GM12872 (cell line): ENCODE measurements at regions not wholly inside any gene's neighbourhood (a gene's known extent, or its start where the extent isn't known, plus 50 kb on each side); places are given as distances from the start of the nearest gene placed in this dataset.

Experiments used
- TF ChIP-seq, protein P1 (sequence below): IDR thresholded peaks from 3 replicates; pipeline ENCODE4 v1.5.1; 2011; ENCODE audit warnings: low read depth, mild to moderate bottlenecking, low read length, moderate library complexity; ENCODE audit not compliant: insufficient read depth

DNA sequence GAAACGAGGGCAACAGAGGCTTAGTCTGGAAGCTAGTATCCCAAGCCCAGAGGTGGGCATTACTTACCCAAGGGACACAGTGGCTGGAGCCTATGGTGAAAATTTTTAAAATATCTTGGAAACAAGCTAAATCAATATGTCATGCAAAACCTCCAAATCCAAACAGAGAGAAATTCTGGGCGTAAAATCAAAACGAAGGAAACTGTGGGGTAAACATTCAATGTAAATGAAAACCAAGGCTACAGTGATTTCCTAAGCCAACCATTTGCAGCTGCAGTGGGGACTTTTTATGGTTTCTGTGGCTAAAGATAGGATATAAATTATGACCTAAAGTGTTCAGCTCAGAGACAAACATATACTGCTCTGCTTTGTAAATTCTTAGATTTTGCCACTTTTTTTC, 507.7 kb upstream of the DIAPH2 start:
- TF ChIP-seq, protein P1, sequence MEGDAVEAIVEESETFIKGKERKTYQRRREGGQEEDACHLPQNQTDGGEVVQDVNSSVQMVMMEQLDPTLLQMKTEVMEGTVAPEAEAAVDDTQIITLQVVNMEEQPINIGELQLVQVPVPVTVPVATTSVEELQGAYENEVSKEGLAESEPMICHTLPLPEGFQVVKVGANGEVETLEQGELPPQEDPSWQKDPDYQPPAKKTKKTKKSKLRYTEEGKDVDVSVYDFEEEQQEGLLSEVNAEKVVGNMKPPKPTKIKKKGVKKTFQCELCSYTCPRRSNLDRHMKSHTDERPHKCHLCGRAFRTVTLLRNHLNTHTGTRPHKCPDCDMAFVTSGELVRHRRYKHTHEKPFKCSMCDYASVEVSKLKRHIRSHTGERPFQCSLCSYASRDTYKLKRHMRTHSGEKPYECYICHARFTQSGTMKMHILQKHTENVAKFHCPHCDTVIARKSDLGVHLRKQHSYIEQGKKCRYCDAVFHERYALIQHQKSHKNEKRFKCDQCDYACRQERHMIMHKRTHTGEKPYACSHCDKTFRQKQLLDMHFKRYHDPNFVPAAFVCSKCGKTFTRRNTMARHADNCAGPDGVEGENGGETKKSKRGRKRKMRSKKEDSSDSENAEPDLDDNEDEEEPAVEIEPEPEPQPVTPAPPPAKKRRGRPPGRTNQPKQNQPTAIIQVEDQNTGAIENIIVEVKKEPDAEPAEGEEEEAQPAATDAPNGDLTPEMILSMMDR = no peak

- TF ChIP-seq, protein P1 = no peak
Observed at GRCh38 chrX:96181605-96182004, 503.0 kb upstream of the DIAPH2 start.

GRCh38 chrX:96182366-96182765, 502.3 kb upstream of the DIAPH2 start:
- TF ChIP-seq, protein P1 = peak; percentile 45; the same call in 2 of the 3 replicates

- TF ChIP-seq, protein P1 = no peak
Observed at GRCh38 chrX:96183391-96183790, 501.3 kb upstream of the DIAPH2 start.

GRCh38 chrX:96183843-96184242, 500.8 kb upstream of the DIAPH2 start:
- TF ChIP-seq, protein P1 = no peak

DNA sequence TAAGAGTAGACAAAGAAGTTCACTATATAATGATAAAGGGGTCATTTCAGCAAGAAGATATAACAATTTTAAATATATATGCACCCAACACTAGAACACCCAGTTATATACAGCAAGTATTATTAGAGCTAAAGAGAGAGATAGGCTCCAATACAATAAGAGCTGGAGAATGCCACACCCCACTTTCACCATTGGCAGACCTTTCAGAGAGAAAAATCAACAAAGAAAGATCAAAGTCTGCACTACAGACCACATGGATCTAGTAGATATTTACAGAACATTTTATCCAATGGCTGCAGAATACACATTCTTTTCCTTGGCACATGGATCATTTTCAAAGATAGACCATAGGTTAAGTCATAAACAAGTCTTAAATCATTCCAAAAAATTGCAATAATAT, 479.7 kb upstream of the DIAPH2 start:
- TF ChIP-seq, protein P1 = no peak

- TF ChIP-seq, protein P1 = no peak
Observed at GRCh38 chrX:96211953-96212352, 472.7 kb upstream of the DIAPH2 start.

DNA sequence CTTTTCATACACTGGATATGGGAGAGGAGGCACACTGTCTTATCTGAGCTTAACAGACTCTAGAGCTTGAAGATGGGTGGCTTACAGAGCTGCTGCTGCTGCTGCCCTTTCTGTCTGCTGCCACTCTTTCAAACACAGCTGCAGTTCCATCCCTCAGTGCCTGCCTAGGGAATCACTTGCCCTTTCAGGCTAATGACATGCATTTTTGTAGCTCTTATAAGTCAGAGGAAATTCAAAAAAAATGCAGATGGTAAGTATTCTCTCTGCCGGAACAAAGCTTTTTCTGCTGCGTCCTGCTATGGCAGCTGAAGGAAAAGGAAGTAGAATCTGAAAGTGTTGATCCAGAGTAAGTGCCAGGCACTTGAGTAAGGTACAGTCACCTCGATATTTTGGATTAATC, 460.4 kb upstream of the DIAPH2 start:
- TF ChIP-seq, protein P1 = no peak
